Breast epithelium (tissue), 4 donors: ENCODE measurements at regions not wholly inside any gene's neighbourhood (a gene's known extent, or its start where the extent isn't known, plus 50 kb on each side); places are given as distances from the start of the nearest gene placed in this dataset.

ENCODE experiments used
- DNase-seq, 2 donors: peaks; one replicate each; pipeline ENCODE4 v3.0.0-alpha.2; 2019; ENCODE audit warnings: low spot score in 2 of 2
- H3K27ac ChIP-seq, 2 donors: fragments of 200-600 bp; sonication (generic) in 1 of 2; one replicate each; pipeline ENCODE4 v1.5.1; 2016 to 2019; ENCODE audit warnings: mild to moderate bottlenecking in 1 of 2
- H3K27me3 ChIP-seq, 2 donors: fragments of 200-600 bp; sonication (generic) in 1 of 2; one replicate each; pipeline versions ENCODE4 v1.5.1 to v1.6.0; 2017 to 2019; ENCODE audit warnings: control low read depth in 1 of 2, mild to moderate bottlenecking in 1 of 2
- H3K36me3 ChIP-seq: fragments of 200-600 bp; one replicate; pipeline ENCODE4 v1.5.1; 2019
- H3K4me1 ChIP-seq, 2 donors: fragments of 200-600 bp; sonication (generic); one replicate each; pipeline ENCODE4 v1.5.1; 2016 to 2019; ENCODE audit warnings: control low read depth in 1 of 2
- H3K4me3 ChIP-seq, 3 donors: fragments of 200-600 bp; sonication (generic); 1 replicate in 2 of 3; 2 replicates in 1 of 3; pipeline ENCODE4 v1.5.1; 2016 to 2019; ENCODE audit warnings: mild to moderate bottlenecking in 3 of 3, moderate library complexity in 2 of 3
- H3K9me3 ChIP-seq, 2 donors: fragments of 200-600 bp; sonication (generic) in 1 of 2; one replicate each; pipeline ENCODE4 v1.5.1; 2016 to 2019; ENCODE audit warnings: control low read depth in 1 of 2
- CTCF ChIP-seq, 3 donors: fragments of 450-650 bp; IDR thresholded peaks; one replicate each; pipeline ENCODE4 v1.5.1; 2016 to 2017; ENCODE audit warnings: antibody characterized with exemption in 3 of 3, mild to moderate bottlenecking in 3 of 3, moderate library complexity in 3 of 3
- POLR2A ChIP-seq: fragments of 450-650 bp; IDR thresholded peaks from one replicate; pipeline ENCODE4 v1.6.1; 2016; ENCODE audit warnings: antibody characterized with exemption, mild to moderate bottlenecking, moderate library complexity
- POLR2AphosphoS5 ChIP-seq, 3 donors: sonication (generic); formaldehyde crosslinking; IDR thresholded peaks; one replicate each; pipeline ENCODE4 v1.6.1; 2017; ENCODE audit warnings: antibody characterized with exemption in 3 of 3
- intact Hi-C: fragments of 100-400 bp; cut with DNase I; formaldehyde crosslinking; loops from one replicate; pipeline ENCODE4 v1.15.1; 2023; ENCODE audit warnings: low total_unique reads

GRCh38 chr12:91610561-91610960, 427.9 kb upstream of the DCN start:
- Histone ChIP-seq H3K36me3 (no peaks in the 10 kb centered on the region), H3K4me3 (no peak overlapping the region), H3K27me3 (no peaks in the 10 kb centered on the region), H3K9me3 (no peaks in the 10 kb centered on the region), H3K4me1 (no peaks in the 10 kb centered on the region), H3K27ac (no peak overlapping the region)
- intact Hi-C loops = no loop called here
- TF ChIP-seq POLR2A = no peak
- TF ChIP-seq POLR2AphosphoS5 (IDR thresholded peaks at IDR 0.05) = no peak
- no peak for TF ChIP-seq CTCF (IDR thresholded peaks at IDR 0.05)
- DNase-seq = no peak

GRCh38 chr12:91609283-91609682, 426.7 kb upstream of the DCN start:
- no peak overlapping the region for H3K4me3 ChIP-seq
- no peak for DNase-seq
- no peak for TF ChIP-seq POLR2AphosphoS5 (IDR thresholded peaks at IDR 0.05)
- no peak for TF ChIP-seq POLR2A
- no peak for TF ChIP-seq CTCF (IDR thresholded peaks at IDR 0.05)
- H3K9me3 ChIP-seq = no peaks in the 10 kb centered on the region
- no peak overlapping the region for H3K27ac ChIP-seq
- H3K4me1 ChIP-seq = no peaks in the 10 kb centered on the region
- intact Hi-C loops = no loop called here
- H3K36me3 ChIP-seq = no peaks in the 10 kb centered on the region
- no peaks in the 10 kb centered on the region for H3K27me3 ChIP-seq

GRCh38 chr12:91608542-91608941, 425.9 kb upstream of the DCN start:
- DNase-seq = no peak
- no peaks in the 10 kb centered on the region for H3K27me3 ChIP-seq
- TF ChIP-seq CTCF (IDR thresholded peaks at IDR 0.05) (no peak), POLR2AphosphoS5 (IDR thresholded peaks at IDR 0.05) (no peak), POLR2A (no peak)
- no peaks in the 10 kb centered on the region for H3K36me3 ChIP-seq
- no peak overlapping the region for H3K4me3 ChIP-seq
- H3K4me1 ChIP-seq = no peaks in the 10 kb centered on the region
- intact Hi-C loops = no loop called here
- no peak overlapping the region for H3K27ac ChIP-seq
- H3K9me3 ChIP-seq = no peaks in the 10 kb centered on the region

- Histone ChIP-seq H3K27ac (no peak overlapping the region), H3K27me3 (no peaks in the 10 kb centered on the region), H3K4me3 (no peak overlapping the region), H3K36me3 (no peaks in the 10 kb centered on the region), H3K9me3 (no peaks in the 10 kb centered on the region), H3K4me1 (no peaks in the 10 kb centered on the region)
- TF ChIP-seq POLR2AphosphoS5 (IDR thresholded peaks at IDR 0.05) (no peak), CTCF (IDR thresholded peaks at IDR 0.05) (no peak), POLR2A (no peak)
- no peak for DNase-seq
- intact Hi-C loops = no loop called here
Observed at GRCh38 chr12:91606662-91607377, 424.2 kb upstream of the DCN start.

- Histone ChIP-seq H3K27ac (no peak overlapping the region), H3K4me3 (no peak overlapping the region), H3K36me3 (no peaks in the 10 kb centered on the region), H3K4me1 (no peaks in the 10 kb centered on the region), H3K9me3 (no peaks in the 10 kb centered on the region), H3K27me3 (no peaks in the 10 kb centered on the region)
- TF ChIP-seq POLR2A (no peak), CTCF (IDR thresholded peaks at IDR 0.05) (no peak), POLR2AphosphoS5 (IDR thresholded peaks at IDR 0.05) (no peak)
- intact Hi-C loops = no loop called here
- no peak for DNase-seq
Observed at GRCh38 chr12:91604897-91605296, 422.3 kb upstream of the DCN start.
